Suprapubic skin (tissue), 4 donors: ENCODE measurements at regions not wholly inside any gene's neighbourhood (a gene's known extent, or its start where the extent isn't known, plus 50 kb on each side); places are given as distances from the start of the nearest gene placed in this dataset.

Experiments
- EP300 ChIP-seq: sonication (generic); formaldehyde crosslinking; IDR thresholded peaks from one replicate; pipeline ENCODE4 v1.6.1; 2017; ENCODE audit warnings: antibody characterized with exemption
- POLR2AphosphoS5 ChIP-seq, 3 donors: sonication (generic); formaldehyde crosslinking; IDR thresholded peaks; one replicate each; pipeline ENCODE4 v1.6.1; 2017; ENCODE audit warnings: antibody characterized with exemption in 3 of 3

DNA sequence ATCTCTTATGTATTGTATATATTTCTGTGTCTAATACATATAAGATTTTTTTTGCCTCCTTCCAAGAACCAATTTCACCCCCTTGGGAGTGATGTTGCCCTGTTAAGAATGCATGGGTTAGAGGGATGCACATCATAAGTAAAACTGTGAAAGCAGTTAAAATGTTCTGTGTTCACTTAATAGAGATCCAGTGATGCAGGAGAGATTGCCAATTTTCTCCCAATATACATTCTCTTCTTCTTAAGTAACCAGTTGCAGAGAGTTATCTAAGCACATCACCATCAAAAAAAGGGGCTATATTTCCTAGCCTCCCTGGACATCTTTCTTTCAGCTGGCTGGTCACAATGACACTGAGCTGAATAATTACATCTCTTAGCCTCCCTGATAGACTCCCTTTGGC is 307.0 kb downstream of the OSTF1 start:
- TF ChIP-seq EP300 (no peak), POLR2AphosphoS5 (IDR thresholded peaks at IDR 0.05) (no peak)
